ENCODE measurements at regions not wholly inside any gene's neighbourhood (a gene's known extent, or its start where the extent isn't known, plus 50 kb on each side); places are given as distances from the start of the nearest gene placed in this dataset.
"Not testable (repeated sequence)": the region's sequence is repeated elsewhere in the genome, so short reads cannot be mapped to it uniquely, and the experiment has no call there.

DNA sequence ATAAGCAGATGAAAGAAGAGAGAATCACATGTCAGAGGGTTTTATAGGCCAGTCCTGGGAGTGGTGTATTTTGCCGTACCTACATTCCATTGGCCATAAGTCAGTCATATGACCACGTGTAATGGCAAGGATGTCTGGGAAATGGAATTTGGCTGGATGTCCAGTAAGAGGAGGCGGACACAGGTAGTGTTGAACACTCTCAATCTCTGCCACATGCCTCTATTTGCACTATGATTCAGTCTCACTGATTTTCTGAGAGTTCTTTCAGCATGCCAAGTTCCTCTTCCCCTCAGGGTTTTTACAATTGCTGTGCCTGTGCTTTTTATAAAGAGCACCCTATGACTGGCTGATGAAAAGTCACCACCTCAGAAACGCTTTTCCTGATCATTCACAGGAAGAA lies 164.2 kb upstream of the GPR101 start:
- no peak for DNase-seq

DNA sequence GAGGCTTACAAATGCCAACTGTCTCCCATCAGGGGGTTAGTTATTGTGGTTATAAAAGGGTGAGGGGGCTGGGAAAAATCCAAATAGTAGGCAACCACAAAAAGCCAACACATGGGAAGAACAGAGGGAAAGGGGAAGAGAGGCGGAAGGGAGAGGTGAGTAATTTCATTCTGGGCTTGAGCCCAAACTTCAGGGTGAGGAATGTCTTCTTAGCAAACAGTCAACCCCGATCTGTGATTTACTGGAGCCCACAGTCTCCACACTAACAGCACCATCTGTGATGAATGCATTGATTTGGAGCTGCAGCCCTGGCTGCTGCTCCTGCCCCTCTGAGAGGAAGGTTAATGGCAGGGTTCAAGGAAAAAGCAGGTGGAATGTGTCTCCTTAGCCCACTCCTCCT lies 162.2 kb upstream of the GPR101 start:
- DNase-seq, result no peak

DNA sequence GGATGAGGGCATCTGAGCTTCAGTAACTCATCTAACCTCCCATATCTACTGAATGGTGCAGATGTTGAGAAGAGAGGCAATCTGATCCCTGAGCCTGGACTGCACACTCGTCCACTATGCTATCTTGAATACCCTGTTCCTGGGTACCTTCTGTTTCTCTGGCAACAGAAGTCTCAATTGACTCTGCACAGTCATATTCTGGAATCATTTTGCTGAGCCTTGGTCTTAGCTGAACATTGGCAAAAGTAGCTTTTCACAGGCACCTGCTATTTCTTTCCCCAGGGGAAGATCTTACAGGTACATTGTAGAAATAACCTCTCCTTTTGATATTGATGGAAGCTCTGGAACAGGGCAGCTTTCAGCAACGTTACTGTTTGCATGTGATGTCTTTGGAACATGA lies 161.5 kb upstream of the GPR101 start:
- DNase-seq, result no peak

DNA sequence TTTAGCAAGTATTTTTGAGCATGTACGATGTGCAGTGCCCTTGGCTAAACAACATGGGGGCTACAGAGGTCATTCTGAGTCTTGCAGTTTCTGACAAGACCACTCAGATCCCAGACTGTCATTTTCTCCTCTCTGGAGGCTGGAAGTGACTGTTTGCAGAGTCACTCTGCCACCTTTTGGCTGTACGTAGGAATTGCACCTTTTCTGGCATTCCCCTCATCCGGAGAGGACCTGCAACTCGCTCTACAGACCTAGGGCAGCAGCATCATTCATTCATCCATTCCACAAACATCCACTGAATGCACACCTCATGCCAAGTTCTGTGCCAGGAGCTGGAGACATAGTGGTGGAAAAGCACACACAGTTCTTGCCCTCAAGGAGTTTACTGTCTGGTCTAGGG lies 160.4 kb upstream of the GPR101 start:
- no peak for DNase-seq

DNA sequence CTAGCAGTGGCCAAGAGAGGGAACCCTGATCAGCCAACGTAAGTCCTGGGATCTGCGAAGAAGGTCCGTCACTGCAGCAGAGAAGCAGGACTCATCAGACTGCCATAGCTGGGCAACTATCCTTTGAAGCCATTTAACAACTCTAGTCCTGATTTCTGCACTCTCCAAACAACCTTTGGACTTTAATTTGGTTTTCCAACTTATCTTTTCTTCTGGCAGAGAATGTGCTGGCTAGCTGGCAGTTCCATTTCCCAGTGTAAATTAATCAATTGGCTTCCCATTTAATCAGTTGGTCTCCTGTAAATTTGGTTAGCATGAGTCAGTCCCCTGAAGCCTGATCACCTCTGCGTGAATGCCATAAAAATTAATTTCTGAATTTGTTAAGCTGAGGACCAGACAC lies 153.7 kb upstream of the GPR101 start:
- DNase-seq, result no peak

DNA sequence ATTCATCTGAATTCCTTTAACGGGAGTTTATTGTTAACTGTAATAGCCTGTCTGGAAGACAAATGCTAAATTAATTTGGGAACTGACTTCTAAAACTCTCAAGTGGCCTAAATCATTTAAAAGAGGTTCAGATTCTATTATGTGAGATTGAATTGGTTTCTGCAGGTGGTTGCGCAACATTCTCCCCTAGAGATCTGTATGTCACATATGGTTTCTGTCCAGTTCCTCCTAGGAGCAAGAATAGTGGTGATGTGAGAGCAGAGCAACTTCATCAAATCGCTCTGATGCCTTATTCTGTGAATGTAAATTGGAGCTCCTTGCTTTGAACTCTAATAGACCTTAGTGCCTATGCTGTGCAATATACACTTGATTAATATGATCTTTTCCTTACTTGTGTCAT lies 144.6 kb upstream of the GPR101 start:
- DNase-seq, result no peak

DNA sequence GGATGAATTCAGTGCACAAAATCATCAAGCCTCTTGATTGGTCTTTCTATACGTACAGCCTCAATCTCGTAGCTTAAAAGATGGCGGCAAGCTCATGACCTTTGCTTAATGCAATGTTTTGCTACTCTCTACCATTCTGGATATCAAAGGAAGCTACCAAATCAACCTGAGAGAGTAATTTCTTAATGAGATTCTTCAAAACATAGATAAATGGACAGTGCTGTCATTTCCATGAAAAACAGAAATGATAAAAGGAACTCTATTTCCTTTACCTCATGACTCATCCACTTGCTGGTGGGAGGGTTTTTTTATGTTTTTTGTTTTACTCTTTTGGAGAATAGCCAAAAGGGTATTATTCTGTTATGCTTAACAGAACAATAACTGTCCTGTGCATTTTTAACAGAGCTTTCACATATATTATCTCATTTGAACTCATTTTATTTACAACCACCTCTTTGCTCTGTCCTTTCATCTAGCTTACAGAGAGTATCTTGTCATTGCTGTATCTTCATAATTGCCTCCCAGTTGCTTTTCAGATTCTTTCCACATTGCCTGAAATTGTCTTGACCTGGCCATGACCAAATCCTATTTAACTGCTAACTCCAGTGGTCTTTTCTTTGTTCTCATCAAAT lies 138.6 kb upstream of the GPR101 start:
- DNase-seq, result no peak

DNA sequence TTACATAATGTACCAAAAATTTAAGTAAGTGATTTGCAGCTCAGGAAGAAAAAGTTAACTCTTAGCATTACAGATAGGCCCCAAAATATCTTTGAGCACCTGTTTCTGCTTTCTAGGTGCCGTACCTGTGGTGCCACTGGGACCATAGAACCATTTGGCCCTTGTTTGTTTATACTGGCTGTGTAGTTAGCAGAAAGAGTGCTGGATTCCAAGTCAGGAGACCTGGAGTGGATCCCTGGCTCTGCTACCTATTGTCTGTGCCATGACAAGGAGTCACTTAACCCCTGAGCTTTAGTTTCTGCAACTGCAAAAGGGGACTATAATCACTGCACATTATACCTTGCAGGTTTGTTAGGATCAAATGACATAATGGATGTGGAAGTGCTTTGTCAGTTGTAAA lies 137.8 kb upstream of the GPR101 start:
- DNase-seq, result no peak

DNA sequence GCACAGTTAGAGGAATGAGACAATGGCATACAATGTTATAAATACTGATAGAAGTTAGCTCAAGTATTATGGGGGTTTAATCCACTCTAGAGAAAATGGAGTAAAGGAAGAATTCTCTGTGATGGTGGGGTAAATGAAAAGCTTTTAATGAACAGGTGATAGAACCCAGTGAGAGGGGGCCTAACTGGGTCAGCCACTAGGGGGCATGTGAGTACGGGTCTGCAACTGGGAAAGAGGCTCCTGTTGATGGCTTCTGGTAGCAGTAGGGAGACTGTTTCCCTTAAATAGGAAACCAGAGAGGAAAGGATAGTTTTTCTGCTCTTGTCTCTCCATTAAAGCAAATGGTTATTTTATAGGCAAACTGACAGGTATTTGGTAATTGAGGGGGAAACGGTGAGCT lies 132.8 kb upstream of the GPR101 start:
- no peak for DNase-seq

DNA sequence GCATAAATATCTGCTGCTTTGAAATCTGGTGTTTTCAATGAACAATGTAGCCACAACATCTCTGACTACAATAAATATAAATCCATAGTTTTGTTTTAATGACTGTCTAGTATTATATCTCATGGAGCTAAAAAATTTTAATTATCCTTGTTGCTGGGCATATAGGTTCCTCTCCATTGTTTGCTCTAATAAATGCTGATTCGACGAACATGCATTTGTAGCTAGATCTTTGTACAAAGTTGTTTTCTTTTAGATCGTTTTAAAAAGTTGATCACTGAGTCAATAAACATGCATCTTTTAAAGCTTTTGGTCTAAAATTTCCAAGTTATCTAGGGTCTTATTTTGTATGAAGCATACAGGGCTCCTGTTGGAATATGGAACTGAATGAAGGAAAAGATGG lies 130.5 kb upstream of the GPR101 start:
- DNase-seq, result no peak

DNA sequence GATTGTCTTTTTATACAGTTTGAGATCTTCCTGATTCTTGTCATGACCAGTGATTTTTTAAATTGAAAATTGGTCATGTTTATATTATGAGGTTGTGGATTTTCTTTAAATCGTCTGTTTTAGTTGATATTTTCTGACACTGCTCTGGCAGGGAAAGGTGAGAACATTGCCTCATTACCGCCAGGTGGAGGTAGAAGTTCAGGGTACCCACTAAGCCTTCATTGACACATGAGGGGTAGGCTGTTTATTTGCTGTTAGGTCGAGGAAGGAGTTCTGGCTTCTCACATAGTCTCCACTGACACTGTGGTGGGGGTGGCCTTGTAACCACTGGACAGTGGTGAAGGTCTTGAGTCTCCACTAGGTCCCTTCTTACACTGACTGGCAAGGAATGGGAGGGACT lies 117.6 kb upstream of the GPR101 start:
- no peak for DNase-seq

DNA sequence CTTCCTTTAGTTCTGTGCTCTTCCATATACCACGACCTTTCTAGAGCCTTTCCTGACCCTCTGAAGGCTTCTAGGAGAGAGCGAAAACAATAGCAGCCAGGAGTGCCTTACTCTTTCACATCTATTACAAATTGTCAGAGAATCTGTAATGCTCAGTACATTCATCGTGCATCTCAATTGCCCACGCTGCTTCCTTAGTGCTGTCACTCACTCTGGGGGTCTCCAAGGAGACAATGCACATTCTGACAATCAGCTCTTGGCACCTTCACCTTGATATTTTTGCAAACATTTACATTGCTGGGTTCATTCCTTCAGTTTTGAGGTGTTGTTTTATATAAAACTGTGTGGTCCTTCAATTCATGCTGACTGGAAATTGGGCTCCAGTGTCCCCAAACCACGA lies 110.1 kb upstream of the GPR101 start:
- DNase-seq, result no peak

DNA sequence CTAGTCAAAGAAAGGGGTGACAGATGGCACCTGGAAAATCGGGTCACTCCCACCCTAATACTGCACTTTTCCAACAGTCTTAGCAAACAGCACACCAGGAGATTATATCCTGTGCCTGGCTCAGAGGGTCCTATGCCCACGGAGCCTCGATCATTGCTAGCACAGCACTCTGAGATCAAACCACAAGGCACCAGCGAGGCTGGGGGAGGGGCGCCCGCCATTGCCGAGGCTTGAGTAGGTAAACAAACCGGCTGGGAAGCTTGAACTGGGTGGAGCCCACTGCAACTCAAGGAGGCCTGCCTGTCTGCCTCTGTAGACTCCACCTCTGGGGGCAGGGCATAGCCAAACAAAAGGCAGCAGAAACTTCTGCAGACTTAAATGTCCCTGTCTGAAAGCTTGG lies 88.9 kb upstream of the GPR101 start:
- DNase-seq, result not testable (repeated sequence)

DNA sequence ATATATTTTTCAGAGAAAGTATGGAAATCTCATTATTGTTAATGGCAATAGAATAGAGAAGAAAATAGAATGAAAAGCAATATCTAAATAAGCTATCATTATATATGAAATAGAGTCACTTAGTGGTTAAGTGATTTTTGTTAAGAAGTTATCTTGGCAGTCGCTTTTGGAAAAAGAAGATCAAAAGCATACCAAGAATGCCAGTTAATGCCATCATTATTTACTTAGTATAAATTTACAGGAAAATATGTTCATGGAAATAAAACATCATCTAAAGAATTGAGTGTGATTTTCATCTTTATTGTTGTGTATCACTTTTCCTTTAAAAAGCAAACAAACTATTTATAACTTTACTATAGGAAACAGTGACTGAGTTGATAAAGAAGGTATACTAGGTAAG lies 85.3 kb upstream of the GPR101 start:
- DNase-seq, result no peak

DNA sequence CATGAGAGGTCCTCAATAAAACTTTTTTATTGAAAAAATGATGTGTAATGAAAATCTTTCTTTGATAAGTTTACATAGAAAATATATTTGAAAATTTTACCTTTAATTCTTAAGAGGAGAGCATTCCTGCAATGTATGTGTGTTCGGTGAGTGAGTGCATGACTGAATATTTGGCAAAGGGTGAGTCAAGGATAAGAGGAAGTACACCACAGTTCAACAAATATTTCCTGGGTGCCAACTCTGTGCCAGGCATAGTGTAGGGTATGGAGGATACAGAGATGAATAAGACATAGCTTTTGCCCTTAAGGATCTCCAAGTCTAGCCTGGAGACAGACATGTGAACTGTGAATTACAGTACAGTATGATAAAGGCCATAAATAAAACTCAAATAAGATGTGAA lies 84.7 kb upstream of the GPR101 start:
- DNase-seq, result no peak

DNA sequence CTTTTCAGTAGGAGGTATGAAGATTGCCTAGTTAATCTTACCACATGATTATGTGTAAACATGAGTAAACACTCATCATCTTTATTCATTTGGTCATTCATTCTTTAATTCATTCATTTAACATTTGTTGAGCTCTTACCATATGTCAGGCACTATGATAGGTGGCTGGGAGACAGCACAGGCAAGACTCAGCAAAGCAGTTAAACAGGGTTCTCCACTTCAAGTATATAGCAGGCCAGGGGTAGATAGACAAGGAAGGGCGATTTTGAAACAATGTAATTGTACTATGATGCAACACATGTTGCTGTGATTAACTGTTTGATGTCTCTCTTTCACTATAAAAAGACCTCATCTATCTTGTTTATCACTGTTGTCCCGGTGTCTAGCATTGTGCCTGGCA lies 84.3 kb upstream of the GPR101 start:
- no peak for DNase-seq

DNA sequence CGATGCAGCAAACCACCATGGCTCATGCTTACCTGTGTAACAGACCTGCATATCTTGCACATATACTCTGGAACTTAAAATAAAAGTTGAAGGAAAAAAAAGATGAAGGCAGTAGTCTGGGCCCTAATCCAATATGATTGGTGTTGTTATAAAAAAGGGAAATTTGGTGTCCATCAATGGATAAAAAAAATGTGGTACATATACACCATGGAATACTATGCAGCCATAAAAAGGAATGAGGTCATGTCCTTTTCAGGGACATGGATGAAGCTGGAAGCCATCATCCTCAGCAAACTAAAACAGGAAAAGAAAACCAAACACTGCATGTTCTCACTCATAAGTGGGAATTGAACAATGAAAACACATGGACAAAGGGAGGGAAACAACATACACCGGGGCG lies 74.1 kb upstream of the GPR101 start:
- not testable (repeated sequence) for DNase-seq

DNA sequence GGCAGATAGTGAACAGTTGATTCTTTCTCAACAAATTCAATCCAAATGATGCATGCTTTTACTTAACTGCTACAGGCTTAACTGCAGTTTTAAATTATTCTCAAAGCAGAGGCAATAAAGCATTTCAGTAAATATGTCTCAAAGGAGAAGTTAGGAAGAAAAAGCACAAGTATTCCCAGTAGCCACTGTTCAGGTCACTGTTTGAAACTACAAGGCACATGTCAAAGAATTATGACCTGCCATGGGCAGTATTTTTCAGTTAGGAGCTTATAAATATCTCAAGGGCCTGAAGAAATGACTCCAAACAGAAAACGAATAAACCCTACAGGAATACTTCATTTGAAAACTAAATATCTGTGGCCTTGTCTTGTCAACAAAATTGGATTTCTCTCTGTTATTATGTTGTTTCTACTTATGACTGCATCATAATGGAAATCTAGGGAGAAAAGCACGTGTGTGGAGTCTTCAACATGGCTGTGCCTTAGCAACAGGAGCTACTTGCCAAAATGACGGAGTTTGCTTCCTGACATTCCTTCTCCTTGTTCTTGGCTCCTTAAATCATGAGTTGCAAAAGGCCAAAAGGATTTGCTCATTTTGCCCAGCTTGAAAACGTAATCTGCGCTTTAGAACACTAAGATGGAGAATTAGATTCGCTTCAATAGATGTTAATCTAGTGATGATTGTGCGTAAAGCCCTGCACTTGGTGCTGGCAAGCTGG lies 67.6 kb upstream of the GPR101 start:
- peak; percentile 19 for DNase-seq
